Right hindlimb (tissue), 1 donor: ENCODE measurements at regions not wholly inside any gene's neighbourhood (a gene's known extent, or its start where the extent isn't known, plus 50 kb on each side); places are given as distances from the start of the nearest gene placed in this dataset.
"Not testable (repeated sequence)": the region's sequence is repeated elsewhere in the genome, so short reads cannot be mapped to it uniquely, and the experiment has no call there.

Source experiments
- DNase-seq: peaks from one replicate; pipeline ENCODE4 v3.0.0-alpha.2; 2018

- no peak for DNase-seq
Measured at GRCh38 chr5:159458217-159458711, 128.0 kb upstream of the IL12B start.

- no peak for DNase-seq
Measured at GRCh38 chr5:159459132-159459627, 128.9 kb upstream of the IL12B start.

- no peak for DNase-seq
Measured at GRCh38 chr5:159459951-159460538, 129.8 kb upstream of the IL12B start.

GRCh38 chr5:159463590-159464321 is 133.5 kb upstream of the IL12B start:
- no peak for DNase-seq

- DNase-seq, result no peak
Measured at GRCh38 chr5:159465604-159466003, 135.3 kb upstream of the IL12B start.

GRCh38 chr5:159467666-159468065 is 137.4 kb upstream of the IL12B start:
- DNase-seq, result no peak

GRCh38 chr5:159469496-159470372 is 139.4 kb upstream of the IL12B start:
- no peak for DNase-seq

- DNase-seq, result peak; percentile 86
Measured at GRCh38 chr5:159471904-159472303, 141.6 kb upstream of the IL12B start.

GRCh38 chr5:159475026-159475425 is 144.7 kb upstream of the IL12B start:
- no peak for DNase-seq

GRCh38 chr5:159478950-159479349 is 148.7 kb upstream of the IL12B start:
- DNase-seq, result no peak

GRCh38 chr5:159480849-159481248 is 150.6 kb upstream of the IL12B start:
- no peak for DNase-seq

- no peak for DNase-seq
Measured at GRCh38 chr5:159481751-159482150, 151.5 kb upstream of the IL12B start.

- DNase-seq, result no peak
Measured at GRCh38 chr5:159486836-159487235, 156.5 kb upstream of the IL12B start.

GRCh38 chr5:159488516-159488915 is 158.2 kb upstream of the IL12B start:
- no peak for DNase-seq

GRCh38 chr5:159489779-159490178 is 159.5 kb upstream of the IL12B start:
- DNase-seq, result no peak

GRCh38 chr5:159490507-159490906 is 160.2 kb upstream of the IL12B start:
- DNase-seq, result no peak

- DNase-seq, result no peak
Measured at GRCh38 chr5:159493696-159494095, 163.4 kb upstream of the IL12B start.

GRCh38 chr5:159496773-159497172 is 166.5 kb upstream of the IL12B start:
- DNase-seq, result no peak

GRCh38 chr5:159497221-159497620 is 166.9 kb upstream of the IL12B start:
- DNase-seq, result no peak

GRCh38 chr5:159498630-159499029 is 168.3 kb upstream of the IL12B start:
- no peak for DNase-seq

GRCh38 chr5:159502116-159502515 is 171.8 kb upstream of the IL12B start:
- not testable (repeated sequence) for DNase-seq

- DNase-seq, result no peak
Measured at GRCh38 chr5:159503236-159503635, 172.9 kb upstream of the IL12B start.

- no peak for DNase-seq
Measured at GRCh38 chr5:159504106-159504856, 174.0 kb upstream of the IL12B start.
